Fibroblast of upper back skin (primary cell): ENCODE measurements at regions not wholly inside any gene's neighbourhood (a gene's known extent, or its start where the extent isn't known, plus 50 kb on each side); places are given as distances from the start of the nearest gene placed in this dataset.
"Not testable (repeated sequence)": the region's sequence is repeated elsewhere in the genome, so short reads cannot be mapped to it uniquely, and the experiment has no call there.

Source experiments
- DNase-seq: peaks from one replicate; pipeline ENCODE4 v3.0.0-alpha.2; 2013

DNA sequence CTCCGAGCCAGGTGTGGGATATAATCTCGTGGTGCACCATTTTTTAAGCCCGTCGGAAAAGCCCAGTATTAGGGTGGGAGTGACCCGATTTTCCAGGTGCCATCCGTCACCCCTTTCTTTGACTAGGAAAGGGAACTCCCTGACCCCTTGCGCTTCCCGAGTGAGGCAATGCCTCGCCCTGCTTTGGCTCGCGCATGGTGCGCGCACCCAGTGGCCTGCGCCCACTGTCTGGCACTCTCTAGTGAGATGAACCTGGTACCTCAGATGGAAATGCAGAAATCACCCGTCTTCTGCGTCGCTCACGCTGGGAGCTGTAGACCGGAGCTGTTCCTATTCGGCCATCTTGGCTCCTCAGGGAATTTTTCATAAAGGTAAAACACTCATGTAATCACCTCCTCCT is 63.9 kb downstream of the RWDD3 start:
- DNase-seq, result not testable (repeated sequence)

DNA sequence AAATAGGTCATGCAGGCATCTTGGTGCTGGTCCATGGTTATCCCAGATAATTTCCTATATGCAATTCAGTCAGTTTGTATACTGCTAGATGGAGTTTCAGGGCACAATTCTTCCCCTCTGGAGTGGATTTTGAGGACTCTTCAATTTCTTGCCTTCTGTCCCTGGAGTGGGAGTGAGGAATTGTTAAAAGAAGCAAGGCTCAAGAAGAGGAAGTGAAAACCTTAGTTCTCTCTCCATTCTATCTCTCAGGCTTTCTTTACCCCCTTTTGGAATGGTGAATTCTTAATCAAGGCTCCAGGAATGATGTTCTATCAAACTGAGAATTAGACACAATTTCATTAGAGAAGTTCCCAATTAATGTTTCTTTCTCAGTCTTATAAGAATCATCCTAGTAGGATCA is 67.1 kb downstream of the RWDD3 start:
- DNase-seq, result no peak

DNA sequence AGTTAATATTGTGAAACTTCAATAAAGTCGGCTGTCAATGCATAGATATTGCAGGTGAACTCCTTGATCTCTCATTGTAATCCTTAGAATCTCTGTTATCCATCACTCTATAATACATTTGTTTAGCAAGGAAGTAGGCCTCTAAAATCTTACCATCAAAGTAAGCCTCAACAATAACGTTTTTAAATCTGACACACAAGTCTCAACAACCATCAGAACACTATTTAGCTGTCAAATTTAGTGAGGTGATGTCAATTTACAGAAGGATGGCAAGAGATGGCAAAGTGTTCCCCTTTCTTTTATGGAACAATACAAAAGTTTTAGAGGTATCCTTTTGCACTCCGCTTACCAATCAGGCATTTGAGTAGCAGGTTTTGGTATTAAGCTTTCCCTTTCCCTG is 67.6 kb downstream of the RWDD3 start:
- DNase-seq, result no peak

DNA sequence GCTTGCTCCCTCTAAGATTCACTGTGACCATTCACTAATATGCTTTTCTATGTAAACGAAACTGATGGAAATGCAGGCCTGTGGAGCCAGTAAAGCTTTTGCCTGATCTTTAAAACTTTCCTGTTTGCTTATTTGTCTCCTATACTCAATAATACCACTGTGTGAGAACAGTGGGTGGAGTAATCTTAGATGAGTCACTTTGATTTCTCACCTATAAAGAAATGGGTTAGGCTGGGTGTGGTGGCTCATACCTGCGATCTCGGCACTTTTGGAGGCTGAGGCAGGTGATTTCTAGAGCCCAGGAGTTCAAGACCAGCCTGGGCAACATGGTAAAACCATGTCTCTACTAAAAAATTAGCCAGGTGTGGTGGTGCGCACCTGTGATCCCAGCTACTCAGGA is 70.8 kb downstream of the RWDD3 start:
- DNase-seq, result no peak

DNA sequence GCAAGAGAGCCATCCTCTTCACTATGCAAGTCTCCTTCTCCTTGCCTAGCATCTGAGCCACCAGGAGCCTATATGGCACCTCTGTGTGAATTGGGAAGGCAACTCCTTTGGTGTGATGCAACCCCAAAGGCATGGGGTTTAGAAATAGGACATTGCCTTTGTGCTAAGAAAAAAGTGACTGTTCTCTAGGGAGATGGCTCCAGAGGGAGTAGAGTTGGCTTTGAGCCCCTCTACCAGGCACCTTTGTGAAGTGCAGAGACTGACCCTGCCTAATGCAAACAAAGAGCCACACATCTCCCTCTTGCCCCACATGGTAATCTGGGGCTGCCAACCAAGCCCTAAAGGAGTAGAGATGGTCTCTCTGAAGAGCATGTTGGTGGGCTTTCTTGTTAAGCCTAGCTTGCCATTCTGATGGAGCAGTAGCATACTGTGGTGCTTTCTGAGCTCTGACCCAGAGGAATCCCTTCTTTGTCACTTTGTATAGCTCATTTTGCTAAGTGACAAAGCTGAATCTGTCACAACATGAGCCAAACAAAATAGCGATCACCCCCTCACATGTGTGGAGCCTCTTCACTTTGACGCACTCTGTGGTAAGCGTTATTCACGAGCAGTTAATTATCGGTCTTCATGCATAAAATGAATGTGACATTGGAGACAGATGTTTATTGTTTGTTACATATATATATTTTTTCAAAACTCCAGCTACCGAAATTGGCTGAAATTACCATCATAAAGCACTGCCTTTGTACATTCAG is 74.4 kb downstream of the RWDD3 start:
- DNase-seq, result no peak

DNA sequence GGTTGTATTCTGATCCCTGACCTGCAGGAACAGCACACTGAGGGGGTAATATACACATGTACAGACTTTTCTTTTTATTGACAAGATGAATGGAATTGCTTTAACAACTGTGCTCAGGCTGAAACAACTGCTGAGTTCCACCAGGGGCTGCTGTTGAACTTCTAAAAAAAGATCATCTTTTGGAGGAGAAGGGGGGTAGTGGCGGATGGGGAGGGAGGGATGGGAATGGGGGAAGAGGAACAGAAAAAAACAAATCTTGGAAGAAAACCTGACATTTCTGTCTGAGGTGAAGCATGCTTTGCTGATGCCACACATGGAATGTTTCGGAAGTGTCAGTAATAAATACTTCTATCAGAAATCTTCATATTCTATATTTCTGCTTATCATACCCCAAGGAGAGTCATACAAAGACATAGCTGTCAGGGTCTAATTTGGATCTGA is 75.0 kb downstream of the RWDD3 start:
- DNase-seq, result peak; percentile 34

DNA sequence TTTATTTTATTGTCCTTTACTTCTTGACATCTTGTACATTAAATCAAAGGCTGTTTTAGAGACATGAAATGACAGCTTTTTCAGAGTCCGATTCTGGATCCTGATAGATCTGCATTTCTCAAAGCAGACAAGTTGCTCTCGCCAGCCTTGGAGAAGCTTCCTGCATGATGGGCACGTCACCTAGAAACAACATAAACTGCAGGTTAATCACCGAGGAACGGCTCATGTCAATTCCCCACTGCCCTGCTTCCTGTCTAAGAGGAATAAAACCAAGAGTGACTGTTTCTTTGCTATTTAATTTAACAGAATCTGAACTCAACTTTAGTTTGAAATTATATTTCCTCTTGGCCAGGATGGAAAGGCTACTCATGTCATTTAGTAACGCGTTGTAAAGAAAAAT is 77.0 kb downstream of the RWDD3 start:
- no peak for DNase-seq

DNA sequence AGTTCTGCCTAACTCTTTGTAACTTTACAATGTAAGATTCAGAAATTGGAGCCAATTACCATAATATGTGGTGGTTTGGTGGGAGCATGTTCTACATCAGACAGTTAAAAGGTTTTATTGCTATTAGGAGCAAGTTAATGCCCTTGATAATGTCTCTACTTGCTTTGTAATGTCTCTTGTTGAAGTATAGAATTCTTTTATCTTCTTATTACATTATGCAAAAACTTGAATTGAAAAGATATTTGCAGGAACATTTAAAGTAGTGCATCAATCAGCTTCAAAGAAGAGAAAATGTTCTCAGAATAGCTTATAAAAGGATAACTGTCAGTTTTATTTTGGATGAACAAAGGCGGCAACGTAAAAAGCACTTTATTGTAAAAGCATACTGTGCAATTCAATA is 77.8 kb downstream of the RWDD3 start:
- DNase-seq, result no peak

DNA sequence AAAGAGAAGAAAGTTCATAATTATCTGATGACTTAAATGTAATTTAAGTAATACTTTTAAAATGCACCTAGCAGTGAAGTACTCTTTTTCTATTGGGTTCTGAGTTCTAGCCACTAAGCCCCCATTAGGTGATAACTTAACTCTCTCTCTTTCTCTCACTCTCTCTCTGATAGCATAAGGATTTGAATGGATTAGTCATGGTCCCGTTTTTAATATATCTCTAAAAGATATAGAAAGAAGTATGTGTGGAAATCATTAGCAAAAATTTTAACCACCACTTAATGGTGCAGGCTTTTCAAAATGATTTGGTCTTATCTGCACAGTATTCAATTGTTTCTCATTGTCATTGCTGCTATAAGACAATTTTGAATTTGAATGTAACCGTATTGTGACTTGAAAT is 78.2 kb downstream of the RWDD3 start:
- DNase-seq, result no peak

DNA sequence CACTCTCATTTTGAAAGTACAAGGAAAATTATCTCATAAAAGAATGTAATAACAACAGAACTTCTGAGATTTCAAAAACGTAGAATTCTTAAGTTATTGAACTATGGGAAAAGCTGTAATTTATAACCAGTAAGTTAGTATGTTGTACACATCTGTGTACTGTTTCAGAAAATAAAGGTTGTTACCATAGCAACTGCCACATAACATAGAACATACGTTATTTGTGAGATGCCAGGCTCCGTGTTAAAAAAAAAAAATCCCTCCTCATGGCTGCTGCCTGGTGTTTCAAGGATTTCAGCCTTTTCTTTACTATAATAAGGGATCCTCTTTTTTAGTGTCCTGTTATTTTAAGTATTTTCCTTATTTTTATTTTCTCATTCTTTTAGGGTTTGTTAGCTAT is 79.5 kb downstream of the RWDD3 start:
- DNase-seq, result no peak

DNA sequence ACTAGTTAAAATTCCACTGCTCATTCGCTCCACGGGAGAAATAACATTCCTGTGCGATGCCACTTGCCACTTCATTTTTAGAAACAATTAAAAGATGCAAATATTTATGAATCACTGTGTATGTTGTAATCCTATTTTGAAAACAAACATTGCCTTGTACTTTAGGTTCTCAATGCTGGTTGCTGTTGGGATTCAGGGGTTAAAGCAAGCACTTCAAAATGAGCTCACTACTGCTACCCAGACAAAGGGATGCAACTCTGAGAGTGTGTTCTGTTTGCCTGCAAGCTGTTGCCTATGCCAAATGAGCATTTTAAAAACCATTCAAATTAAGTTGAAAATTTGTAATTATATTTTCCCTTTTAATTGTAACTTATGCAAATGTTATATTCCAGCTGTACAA is 87.5 kb downstream of the RWDD3 start:
- DNase-seq, result no peak

DNA sequence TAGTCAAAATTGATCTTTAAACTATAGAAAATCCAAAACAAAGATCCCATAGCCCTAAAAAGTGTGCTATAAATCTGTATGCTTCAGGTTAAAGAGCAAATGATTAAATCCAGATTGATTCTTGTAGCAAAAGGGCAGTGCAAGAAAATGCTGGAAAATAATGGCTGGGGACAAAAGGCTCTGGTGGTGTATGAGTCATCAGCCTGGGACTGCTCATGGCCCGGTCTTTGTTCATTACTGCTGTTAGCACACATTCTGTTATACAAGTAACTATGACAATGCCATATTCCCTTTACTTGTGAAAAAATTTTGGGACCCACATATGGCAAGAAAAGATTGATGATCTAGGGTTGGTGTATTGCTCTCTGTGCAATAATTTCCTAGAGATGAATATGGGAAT is 89.1 kb downstream of the RWDD3 start:
- DNase-seq, result peak; percentile 29

DNA sequence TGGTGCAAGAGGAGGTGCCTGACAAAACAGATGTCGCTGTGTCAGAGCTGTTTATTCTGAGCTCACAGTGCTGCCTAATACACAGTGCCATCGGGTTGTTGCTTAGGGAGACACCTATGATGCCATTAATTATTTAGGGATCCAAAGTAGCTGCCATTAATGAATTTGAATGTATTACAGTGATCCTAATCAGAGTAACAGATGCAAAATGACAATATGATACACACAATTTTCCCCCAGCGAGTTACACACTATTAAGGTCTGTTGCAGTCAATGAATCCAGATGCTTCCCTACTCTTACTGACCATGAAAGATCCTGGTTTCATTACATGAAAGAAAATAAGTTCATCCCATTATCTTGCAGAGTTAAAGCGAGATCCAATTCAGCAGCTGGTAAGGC is 91.3 kb downstream of the RWDD3 start:
- no peak for DNase-seq

DNA sequence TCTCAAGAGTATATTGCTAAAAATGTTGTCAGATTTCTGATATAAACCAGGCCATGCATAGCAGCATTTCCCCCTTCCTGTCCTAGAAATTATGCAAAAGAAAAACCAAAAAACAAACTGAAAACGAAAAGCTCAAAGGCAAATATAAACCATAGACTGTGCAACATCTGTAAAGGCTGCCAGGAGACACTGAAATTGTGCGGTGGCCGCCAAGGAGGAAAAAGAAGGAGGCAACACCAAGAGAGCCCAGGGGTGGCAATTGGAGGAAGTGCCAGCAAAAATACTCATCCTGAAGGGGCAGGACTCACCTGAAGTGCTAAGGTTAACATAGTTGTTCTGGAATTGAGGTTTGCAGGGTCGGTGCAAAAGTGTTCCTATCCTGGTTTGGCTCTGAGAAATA is 92.0 kb downstream of the RWDD3 start:
- DNase-seq, result no peak

DNA sequence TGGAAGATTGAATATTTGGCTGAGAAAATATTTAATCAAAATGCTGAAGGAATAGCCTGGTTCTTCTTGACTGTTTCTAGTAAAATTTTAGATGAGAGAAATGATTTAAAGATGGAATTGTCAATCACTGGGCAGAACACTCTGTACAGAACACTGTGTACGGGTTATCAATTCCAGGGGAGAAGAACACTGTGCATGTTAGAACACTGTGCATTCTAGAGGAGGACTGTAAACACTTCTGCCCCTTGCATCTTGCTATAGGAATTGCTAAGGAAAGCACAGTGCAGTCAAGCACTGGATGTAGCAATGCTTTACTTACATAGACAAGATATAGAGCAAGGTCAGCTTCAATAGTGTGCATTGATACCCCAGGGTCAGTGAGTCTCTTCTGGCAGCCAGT is 98.7 kb downstream of the RWDD3 start:
- no peak for DNase-seq

DNA sequence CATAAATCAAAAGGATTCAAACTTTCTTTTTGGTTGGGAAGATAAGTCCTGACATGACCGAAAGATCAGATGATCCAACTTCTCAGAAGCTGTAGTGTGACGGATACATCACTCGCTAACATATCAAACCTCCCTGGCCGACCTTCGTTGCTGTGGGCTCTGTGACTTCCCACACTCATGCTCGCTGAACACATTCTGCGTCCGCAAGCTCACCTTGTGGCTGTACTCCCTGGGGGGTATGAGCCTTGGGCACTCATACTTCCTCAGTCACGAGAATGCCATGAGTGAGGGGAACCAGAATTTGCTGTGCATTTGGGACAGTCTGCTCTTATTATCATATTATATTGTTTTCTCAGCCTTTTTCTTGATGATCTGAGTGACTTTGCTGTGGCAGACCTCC is 105.4 kb downstream of the RWDD3 start:
- no peak for DNase-seq

DNA sequence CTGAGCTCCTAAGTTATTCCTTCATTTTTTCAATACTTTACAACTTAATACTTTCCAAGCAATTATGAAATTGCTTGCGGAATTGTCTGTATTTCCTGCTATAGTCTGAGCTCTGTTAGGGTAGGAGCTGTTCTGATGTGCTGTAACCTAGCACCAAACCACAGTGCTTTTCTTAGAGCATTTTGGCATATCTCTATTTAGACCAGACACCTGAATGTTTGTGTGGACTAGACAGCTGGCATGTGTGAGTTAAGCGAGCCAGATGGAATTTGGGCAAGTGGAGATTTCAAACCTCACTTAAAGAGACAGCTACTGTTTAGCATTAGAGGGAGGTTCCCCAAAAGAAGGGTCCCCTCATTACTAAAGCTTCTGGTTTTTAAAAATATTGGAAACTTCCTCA is 106.1 kb downstream of the RWDD3 start:
- DNase-seq, result no peak

DNA sequence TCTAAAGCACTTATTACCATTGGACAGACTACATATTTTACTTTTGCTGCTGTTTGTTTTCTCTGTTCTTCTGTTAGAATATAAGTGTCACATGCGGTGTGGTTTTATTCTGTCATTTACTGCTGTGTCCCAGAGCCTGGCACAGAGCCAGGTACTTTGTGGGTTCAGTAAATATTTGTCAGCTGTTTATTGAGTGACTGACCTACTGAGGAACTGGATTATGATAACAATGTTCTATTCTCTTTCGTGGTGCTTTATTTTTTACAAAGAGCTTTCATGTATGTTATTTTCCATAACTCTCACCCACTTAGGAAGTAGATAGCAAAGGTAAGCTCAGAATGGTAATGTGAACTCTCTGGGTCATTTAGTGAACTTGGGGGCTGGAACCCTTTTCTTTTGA is 118.8 kb downstream of the RWDD3 start:
- DNase-seq, result no peak

DNA sequence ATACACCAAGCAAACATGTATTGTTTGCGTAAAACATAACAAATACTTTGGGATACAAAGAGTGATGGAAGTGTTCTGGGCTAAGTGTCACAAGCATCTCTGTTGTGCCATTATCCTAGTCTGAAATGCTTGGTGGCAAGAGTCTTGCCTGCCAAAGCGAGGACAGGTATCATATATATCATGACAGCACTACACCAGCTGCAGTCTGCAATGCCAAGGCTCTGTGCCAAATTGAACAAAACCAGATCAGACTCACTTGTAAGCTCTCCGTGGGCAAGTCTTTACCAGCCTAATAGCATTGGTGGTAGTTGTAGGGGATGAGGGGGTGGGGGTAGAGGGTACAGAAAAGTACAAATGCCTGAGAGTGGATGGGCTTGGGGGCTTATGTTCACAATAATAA is 119.2 kb downstream of the RWDD3 start:
- DNase-seq, result no peak

DNA sequence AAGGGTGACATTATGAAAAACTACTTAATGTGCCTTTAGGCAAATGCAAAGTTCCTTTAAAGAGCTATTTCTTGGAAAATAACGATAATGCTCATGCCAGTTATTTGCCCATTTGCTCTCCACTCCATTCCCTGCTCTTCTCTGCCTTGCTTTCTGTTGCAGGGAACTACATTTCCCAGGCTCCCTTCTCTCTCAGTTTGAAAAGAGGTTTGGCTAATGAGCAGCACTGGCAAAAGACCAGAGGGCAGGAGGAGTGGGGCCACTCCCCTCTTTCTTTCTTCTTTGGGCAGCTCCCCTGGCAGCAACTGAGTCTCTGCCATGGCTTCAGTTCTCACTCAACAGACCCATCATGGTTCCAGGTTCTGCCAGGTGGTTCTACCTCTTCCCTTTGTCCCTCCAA is 130.5 kb downstream of the RWDD3 start:
- no peak for DNase-seq

DNA sequence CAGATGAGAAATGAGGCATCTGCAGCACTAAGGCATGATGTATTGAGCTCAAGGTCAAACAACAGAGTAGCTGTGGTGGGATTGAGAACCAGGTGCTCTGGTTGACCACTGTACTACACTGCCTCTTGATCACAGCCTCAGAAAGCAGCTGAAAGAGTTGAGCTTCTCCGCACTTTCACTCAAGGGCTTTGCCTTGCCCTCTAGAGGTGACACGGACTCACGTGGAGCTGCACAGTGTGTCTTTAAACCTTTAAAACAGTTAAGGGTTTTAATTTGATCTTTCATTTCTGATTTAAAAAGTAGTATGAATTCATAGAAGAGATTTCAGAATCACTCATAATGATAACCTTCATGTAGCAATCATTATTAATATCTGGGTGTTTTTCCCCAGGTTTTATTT is 132.5 kb downstream of the RWDD3 start:
- DNase-seq, result no peak

DNA sequence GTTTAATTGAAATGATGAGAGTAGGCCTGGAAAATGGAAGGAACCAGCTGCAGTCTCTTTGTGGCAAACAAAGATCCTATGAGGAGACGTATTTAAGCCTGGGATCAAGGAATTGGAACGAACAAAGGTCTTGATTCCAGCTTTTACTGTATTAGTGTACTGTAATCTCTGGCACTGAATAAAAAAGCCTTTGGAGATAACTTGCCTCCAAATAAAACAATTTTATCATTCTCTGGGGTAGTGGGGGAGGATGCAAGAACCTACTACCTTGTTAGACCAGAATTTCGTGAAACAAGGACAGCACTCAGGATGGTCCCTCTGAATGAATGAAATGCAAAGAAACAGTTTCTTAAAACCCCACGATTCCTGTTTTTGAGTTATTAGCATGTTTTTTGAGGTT is 134.2 kb downstream of the RWDD3 start:
- DNase-seq, result no peak

DNA sequence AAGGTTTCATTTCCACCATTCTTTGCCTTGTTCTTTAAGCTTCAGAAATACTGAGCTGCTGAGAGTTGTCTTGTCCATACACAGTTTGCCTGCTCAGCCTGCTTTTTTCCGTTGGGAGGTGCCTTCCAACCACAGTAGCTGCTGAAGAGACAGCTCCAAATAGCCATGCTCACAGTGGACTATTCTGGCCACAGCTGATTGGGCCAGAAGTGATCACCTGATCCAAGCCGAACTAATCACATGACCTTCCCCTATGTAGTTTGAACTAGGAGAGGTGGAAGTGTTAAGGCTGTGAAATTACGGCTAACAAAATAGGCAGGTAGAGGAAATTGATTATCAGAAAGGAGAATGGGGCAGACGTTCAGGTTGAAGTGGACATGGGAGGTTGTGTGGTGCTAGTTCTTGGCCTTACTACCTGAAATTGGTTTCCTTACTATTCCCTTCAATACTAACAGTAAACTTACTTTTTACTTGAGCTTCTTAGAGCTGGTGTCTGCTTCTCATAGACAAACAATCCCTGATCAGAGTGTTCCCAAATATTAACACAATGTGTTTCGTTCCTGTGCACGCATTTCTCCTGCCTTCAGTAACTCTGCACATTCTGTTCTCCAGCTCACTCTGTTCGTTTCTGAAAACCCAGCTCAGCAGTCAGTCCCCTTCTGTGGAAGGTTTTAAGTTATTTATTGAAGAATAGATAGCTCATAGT is 136.1 kb downstream of the RWDD3 start:
- DNase-seq, result no peak

DNA sequence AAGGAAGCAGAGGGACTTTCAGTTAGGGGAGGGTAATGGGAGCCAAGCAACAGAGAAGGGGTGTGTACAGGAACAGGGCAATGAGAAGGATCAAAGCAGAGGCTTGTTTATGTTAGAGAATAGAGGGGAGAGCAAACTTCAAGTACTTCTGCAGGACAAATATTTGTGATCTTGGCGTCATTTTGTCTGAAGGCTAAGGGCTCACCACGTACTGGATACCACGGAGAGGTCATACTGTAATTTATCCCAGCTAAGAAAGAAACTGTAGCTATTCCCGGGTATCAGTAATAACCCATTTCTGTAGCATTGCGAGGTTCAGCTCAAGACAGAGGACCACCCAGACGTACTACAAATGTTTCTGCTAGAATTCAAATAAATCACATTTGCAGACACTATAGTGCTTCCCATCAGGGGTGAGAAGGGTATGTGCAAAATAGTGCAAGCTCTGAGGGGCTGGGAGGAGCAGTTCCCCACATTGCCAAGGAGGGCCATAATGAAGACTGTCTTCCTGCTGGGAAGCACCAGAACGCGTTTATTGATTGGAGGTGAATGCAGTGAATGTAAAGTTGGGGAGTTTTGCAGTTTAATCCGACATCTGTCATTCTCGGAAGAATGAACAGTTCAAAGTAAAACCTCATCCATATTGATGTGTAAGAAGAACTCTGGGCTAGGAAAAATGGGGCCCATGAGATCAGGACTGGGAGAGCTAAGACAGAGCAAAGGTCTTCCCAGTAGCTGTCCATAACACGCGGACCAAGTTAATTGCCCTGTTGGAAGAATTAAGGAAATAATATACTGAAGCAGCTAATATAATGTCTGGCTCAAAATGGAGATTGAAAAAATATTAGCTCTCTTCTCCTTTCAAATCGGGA is 136.9 kb downstream of the RWDD3 start:
- DNase-seq, result no peak
